H1 (cell line): ENCODE measurements at regions not wholly inside any gene's neighbourhood (a gene's known extent, or its start where the extent isn't known, plus 50 kb on each side); places are given as distances from the start of the nearest gene placed in this dataset.

Experiments used
- BRCA1 ChIP-seq: IDR thresholded peaks from 2 replicates; pipeline ENCODE4 v1.6.1; 2012; ENCODE audit warnings: low read depth, low read length, improper control_type of control experiment
- CBX5 ChIP-seq: fragments of 300-800, 300-1000 bp; sonication (generic); IDR thresholded peaks from 2 replicates; pipeline ENCODE4 v1.7.1; 2016; ENCODE audit warnings: antibody characterized with exemption, low read length, low read depth
- EGR1 ChIP-seq: IDR thresholded peaks from 2 replicates; pipeline ENCODE4 v1.6.1; 2011; ENCODE audit warnings: low read depth, low read length, borderline replicate concordance
- EZH2 ChIP-seq: fragments of 200-600 bp; sonication (generic); IDR thresholded peaks from 2 replicates; pipeline ENCODE4 v1.7.1; 2012; ENCODE audit warnings: low read depth, mild to moderate bottlenecking, moderate library complexity, low read length, inconsistent platforms; ENCODE audit not compliant: severe bottlenecking
- GABPA ChIP-seq: IDR thresholded peaks from 2 replicates; pipeline ENCODE4 v1.6.1; 2011; ENCODE audit warnings: mild to moderate bottlenecking, low read length, moderate library complexity, borderline replicate concordance; ENCODE audit not compliant: insufficient read depth
- JUND ChIP-seq: IDR thresholded peaks from 2 replicates; pipeline ENCODE4 v1.6.1; 2011; ENCODE audit warnings: mild to moderate bottlenecking, improper control_type of control experiment, low read length
- RFX5 ChIP-seq: IDR thresholded peaks from 2 replicates; pipeline ENCODE4 v1.6.1; 2011; ENCODE audit warnings: low read depth, low read length, improper control_type of control experiment, borderline replicate concordance
- SP4 ChIP-seq: IDR thresholded peaks from 2 replicates; pipeline ENCODE4 v1.6.1; 2012; ENCODE audit warnings: low read length, inconsistent platforms
- SUZ12 ChIP-seq: fragments of 200-600 bp; sonication (generic); IDR thresholded peaks from 2 replicates; pipeline ENCODE4 v1.6.1; 2012; ENCODE audit warnings: mild to moderate bottlenecking, inconsistent platforms, low read length, moderate library complexity, mixed read lengths
- TBP ChIP-seq: IDR thresholded peaks from 2 replicates; pipeline ENCODE4 v1.6.1; 2011; ENCODE audit warnings: low read depth, low read length, improper control_type of control experiment
- TF ChIP-seq, protein P1 (sequence below), 3 experiments: IDR thresholded peaks; 1 replicate in 2 of 3; 2 replicates in 1 of 3; pipeline versions ENCODE4 v1.5.1 to v1.6.1; 2011; ENCODE audit warnings: low read length in 3 of 3, mild to moderate bottlenecking in 3 of 3, inconsistent platforms in 2 of 3, low read depth in 1 of 3, moderate library complexity in 1 of 3; ENCODE audit not compliant: insufficient read depth in 1 of 3; ENCODE audit errors: control extremely low read depth in 1 of 3

DNA sequence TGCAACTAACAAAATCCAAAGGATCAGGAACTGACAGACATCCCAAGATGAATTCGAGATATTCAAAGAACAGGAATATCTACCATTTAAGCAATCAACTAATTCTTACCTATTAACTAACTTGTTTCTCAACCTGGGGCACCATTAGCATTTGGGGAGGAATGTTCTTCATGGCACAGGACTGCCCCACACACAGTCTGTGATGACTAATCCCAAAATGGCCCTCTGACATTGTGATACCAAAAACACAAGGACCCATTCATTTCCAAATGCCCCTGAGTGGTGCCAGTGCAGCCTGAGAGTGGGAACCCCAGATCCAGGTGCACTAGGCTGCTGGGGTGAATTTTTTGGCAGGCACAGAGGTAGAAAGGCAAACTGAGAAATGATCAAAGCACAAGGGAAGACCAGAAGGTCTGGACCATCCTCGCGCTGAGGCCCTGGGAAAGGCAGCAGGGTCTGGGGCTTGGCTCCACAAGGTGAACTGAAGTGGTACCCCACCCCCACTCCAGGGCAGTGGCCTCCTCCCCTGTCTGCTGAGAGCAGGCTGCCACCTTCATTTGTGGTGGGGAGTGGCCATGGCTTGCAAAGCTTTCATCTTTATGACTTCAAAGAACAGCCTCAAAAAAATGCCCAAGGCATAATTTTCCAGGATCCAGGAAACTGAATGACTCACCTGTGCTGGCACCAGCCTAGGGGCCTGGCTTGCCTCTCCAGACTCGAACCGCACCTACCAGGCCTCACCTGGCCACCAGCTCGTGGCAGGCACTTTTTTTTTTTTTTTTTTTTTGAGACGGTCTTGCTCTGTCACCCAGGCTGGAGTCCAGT is 122.4 kb downstream of the BCOR start (continued):
- TF ChIP-seq, protein P1, sequence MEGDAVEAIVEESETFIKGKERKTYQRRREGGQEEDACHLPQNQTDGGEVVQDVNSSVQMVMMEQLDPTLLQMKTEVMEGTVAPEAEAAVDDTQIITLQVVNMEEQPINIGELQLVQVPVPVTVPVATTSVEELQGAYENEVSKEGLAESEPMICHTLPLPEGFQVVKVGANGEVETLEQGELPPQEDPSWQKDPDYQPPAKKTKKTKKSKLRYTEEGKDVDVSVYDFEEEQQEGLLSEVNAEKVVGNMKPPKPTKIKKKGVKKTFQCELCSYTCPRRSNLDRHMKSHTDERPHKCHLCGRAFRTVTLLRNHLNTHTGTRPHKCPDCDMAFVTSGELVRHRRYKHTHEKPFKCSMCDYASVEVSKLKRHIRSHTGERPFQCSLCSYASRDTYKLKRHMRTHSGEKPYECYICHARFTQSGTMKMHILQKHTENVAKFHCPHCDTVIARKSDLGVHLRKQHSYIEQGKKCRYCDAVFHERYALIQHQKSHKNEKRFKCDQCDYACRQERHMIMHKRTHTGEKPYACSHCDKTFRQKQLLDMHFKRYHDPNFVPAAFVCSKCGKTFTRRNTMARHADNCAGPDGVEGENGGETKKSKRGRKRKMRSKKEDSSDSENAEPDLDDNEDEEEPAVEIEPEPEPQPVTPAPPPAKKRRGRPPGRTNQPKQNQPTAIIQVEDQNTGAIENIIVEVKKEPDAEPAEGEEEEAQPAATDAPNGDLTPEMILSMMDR (IDR thresholded peaks at IDR 0.05; ENCODE audit: control extremely low read depth in 1 of 3, insufficient read depth in 1 of 3, low read depth in 1 of 3, low read length in 3 of 3) = no peak
- TF ChIP-seq EZH2 = no peak
- no peak for TF ChIP-seq CBX5
- TF ChIP-seq EGR1 = no peak
- no peak for TF ChIP-seq GABPA
- TF ChIP-seq TBP = no peak
- TF ChIP-seq SUZ12 = no peak
- no peak for TF ChIP-seq JUND
- TF ChIP-seq SP4 = no peak
- TF ChIP-seq RFX5 = no peak
- TF ChIP-seq BRCA1 = no peak
